Smooth muscle cell (in vitro differentiated cells): ENCODE measurements at regions not wholly inside any gene's neighbourhood (a gene's known extent, or its start where the extent isn't known, plus 50 kb on each side); places are given as distances from the start of the nearest gene placed in this dataset.

ENCODE experiments used
- DNase-seq: peaks from one replicate; lab custom pipeline; 2025; ENCODE audit not compliant: unreplicated experiment; lab: John Stamatoyannopoulos, UW
- H2AFZ ChIP-seq: fragments of 200-600 bp; sonication (generic); 2 replicates; pipeline ENCODE4 v1.6.0; 2016; ENCODE audit warnings: antibody characterized with exemption, low read depth, mild to moderate bottlenecking
- H3F3A ChIP-seq: fragments of 200-600 bp; sonication (generic); 2 replicates; pipeline ENCODE4 v1.6.0; 2017; ENCODE audit warnings: antibody characterized with exemption, low read depth
- H3K27ac ChIP-seq: fragments of 200-600 bp; sonication (generic); 2 replicates; pipeline ENCODE4 v1.5.1; 2016; ENCODE audit warnings: low read depth, mild to moderate bottlenecking
- H3K27me3 ChIP-seq: fragments of 200-600 bp; sonication (generic); 2 replicates; pipeline ENCODE4 v1.6.1; 2016; ENCODE audit warnings: low read depth, mild to moderate bottlenecking
- H3K36me3 ChIP-seq: fragments of 200-600 bp; sonication (generic); 2 replicates; pipeline ENCODE4 v1.5.1; 2016; ENCODE audit warnings: low read depth
- H3K4me1 ChIP-seq: fragments of 200-600 bp; sonication (generic); 2 replicates; pipeline ENCODE4 v1.5.1; 2016; ENCODE audit warnings: low read depth
- H3K4me2 ChIP-seq: fragments of 200-600 bp; sonication (generic); 2 replicates; pipeline ENCODE4 v1.6.0; 2016; ENCODE audit warnings: mild to moderate bottlenecking
- H3K4me3 ChIP-seq: fragments of 200-600 bp; sonication (generic); 2 replicates; pipeline ENCODE4 v1.5.1; 2016; ENCODE audit warnings: mild to moderate bottlenecking
- H3K79me2 ChIP-seq: fragments of 200-600 bp; sonication (generic); 2 replicates; pipeline ENCODE4 v1.6.0; 2016; ENCODE audit warnings: low read depth, mild to moderate bottlenecking
- H3K9ac ChIP-seq: fragments of 200-600 bp; sonication (generic); 2 replicates; pipeline ENCODE4 v1.6.0; 2016; ENCODE audit warnings: low read depth
- H3K9me3 ChIP-seq: fragments of 200-600 bp; sonication (generic); replicated peaks from 2 replicates; pipeline ENCODE4 v1.5.1; 2016; ENCODE audit warnings: low read depth
- H4K20me1 ChIP-seq: fragments of 200-600 bp; sonication (generic); 2 replicates; pipeline ENCODE4 v1.6.0; 2016; ENCODE audit warnings: low read depth
- WGBS: methylation state at CpG from one replicate; pipeline ENCODE4 v1.1.7; 2016; ENCODE audit warnings: low lambda C conversion rate; 5-methylcytosine and 5-hydroxymethylcytosine counted together
- TF ChIP-seq, protein P1 (sequence below): fragments of 200-600 bp; sonication (generic); IDR thresholded peaks from 2 replicates; pipeline ENCODE4 v1.5.1; 2017; ENCODE audit warnings: borderline replicate concordance, mild to moderate bottlenecking, antibody characterized with exemption; ENCODE audit not compliant: insufficient read depth, poor library complexity, severe bottlenecking

DNA sequence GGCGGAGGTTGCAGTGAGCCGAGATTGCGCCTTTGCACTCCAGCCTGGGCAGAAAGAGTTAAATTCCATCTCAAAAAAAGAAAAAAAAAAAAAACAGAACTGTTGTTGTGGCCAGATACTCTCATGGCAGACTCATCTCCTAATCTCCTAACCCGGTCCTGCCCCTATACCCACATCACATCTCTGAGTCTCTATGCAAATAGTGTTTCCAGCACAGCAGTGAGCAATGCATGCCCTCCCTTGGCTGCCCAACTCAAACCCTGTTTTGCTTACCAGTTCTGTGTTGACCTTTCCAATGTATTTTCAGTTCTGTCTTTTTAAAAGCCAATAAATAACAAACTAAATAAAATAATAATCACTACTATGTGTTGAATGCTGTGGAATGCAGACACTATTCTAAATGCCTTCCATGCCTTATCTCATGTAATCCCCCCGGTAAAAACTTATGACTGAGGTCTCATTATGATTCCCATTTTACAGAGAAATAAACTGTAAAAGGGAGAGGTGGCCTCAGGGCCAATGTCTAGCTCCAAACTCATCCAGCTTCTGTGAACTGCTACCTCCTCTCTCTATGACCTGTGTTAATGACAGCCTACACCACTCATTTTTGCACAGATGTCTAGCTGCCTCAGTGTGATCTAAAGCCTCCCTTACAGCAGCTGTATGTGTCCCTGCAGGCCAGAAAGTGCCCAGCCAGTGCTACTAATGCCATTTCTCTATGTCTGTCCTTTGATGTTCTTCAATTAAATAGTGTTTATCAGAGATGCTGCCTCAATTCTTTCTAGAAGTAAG lies 289.8 kb downstream of the HS3ST3B1 start:
- Histone ChIP-seq H3K27ac (no peak overlapping the region), H3K27me3 (no peaks in the 10 kb centered on the region), H3K4me2 (no peak overlapping the region), H3F3A (no peaks in the 10 kb centered on the region), H3K4me3 (no peak overlapping the region), H3K36me3 (no peaks in the 10 kb centered on the region), H3K9me3 (no peaks in the 10 kb centered on the region), H3K9ac (no peak overlapping the region), H2AFZ (no peak overlapping the region), H4K20me1 (no peaks in the 10 kb centered on the region), H3K4me1 (peaks cover 4% of the 10 kb centered on the region), H3K79me2 (no peaks in the 10 kb centered on the region)
- WGBS, result 71% methylated on average over 5 of the region's 5 CpGs
- TF ChIP-seq, protein P1, sequence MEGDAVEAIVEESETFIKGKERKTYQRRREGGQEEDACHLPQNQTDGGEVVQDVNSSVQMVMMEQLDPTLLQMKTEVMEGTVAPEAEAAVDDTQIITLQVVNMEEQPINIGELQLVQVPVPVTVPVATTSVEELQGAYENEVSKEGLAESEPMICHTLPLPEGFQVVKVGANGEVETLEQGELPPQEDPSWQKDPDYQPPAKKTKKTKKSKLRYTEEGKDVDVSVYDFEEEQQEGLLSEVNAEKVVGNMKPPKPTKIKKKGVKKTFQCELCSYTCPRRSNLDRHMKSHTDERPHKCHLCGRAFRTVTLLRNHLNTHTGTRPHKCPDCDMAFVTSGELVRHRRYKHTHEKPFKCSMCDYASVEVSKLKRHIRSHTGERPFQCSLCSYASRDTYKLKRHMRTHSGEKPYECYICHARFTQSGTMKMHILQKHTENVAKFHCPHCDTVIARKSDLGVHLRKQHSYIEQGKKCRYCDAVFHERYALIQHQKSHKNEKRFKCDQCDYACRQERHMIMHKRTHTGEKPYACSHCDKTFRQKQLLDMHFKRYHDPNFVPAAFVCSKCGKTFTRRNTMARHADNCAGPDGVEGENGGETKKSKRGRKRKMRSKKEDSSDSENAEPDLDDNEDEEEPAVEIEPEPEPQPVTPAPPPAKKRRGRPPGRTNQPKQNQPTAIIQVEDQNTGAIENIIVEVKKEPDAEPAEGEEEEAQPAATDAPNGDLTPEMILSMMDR, result no peak
- DNase-seq, result no peak

DNA sequence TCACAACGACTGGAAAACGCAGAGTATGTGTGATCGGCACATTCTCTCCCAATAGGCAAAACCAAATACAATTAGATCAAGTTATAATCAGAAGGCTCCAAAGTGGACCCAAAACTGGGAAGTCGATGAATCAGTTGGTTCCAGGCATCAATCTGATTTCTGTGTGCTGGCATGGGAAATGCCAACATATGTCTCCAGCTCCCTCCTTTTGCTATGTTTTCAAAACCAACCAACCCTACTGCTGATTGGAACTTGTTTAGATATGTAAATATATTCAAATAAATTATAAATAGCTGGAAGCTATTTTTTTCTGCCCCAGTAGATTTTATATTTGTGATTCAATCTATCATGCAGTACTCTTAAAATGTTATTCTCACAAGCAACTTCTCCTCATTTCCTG lies 284.2 kb downstream of the HS3ST3B1 start:
- Histone ChIP-seq H3K27me3 (no peaks in the 10 kb centered on the region), H3K79me2 (no peaks in the 10 kb centered on the region), H2AFZ (no peak overlapping the region), H3K9ac (no peak overlapping the region), H3K9me3 (no peaks in the 10 kb centered on the region), H3K4me2 (peak overlapping the region; percentile 12), H3F3A (no peaks in the 10 kb centered on the region), H3K4me3 (no peak overlapping the region), H4K20me1 (no peaks in the 10 kb centered on the region), H3K36me3 (no peaks in the 10 kb centered on the region), H3K27ac (no peak overlapping the region), H3K4me1 (no peaks in the 10 kb centered on the region)
- no peak for DNase-seq
- WGBS, result 88% methylated on average over 4 of the region's 4 CpGs
- TF ChIP-seq, protein P1, result no peak

DNA sequence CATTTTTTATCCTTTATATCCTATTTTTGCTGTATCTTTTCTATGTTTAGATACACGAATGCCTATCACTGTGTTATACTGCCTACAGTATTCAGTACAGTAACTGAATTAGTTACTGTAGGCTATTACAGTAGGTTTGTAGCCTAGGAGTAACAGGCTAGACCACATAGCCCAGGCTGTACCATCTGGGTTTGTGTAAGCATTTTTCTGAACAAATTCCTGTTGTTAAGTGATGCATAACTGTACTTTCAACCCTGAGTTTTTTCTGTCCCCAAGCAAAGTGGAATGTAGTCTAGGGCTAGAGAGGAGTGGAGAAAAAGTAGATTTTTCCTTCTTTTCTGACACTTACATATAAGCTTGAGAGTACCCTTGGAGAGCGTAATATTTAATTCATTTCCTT lies 282.1 kb downstream of the HS3ST3B1 start:
- H3K9ac ChIP-seq, result no peak overlapping the region
- no peak overlapping the region for H3K27ac ChIP-seq
- H3F3A ChIP-seq, result no peaks in the 10 kb centered on the region
- H3K79me2 ChIP-seq, result no peaks in the 10 kb centered on the region
- no peak overlapping the region for H2AFZ ChIP-seq
- no peaks in the 10 kb centered on the region for H3K36me3 ChIP-seq
- no peaks in the 10 kb centered on the region for H3K27me3 ChIP-seq
- H4K20me1 ChIP-seq, result no peaks in the 10 kb centered on the region
- DNase-seq, result no peak
- H3K4me1 ChIP-seq, result peaks cover 5% of the 10 kb centered on the region
- no peak overlapping the region for H3K4me2 ChIP-seq
- no peak overlapping the region for H3K4me3 ChIP-seq
- no peaks in the 10 kb centered on the region for H3K9me3 ChIP-seq
- WGBS, result 97% methylated on average over 2 of the region's 2 CpGs
- TF ChIP-seq, protein P1, result no peak

DNA sequence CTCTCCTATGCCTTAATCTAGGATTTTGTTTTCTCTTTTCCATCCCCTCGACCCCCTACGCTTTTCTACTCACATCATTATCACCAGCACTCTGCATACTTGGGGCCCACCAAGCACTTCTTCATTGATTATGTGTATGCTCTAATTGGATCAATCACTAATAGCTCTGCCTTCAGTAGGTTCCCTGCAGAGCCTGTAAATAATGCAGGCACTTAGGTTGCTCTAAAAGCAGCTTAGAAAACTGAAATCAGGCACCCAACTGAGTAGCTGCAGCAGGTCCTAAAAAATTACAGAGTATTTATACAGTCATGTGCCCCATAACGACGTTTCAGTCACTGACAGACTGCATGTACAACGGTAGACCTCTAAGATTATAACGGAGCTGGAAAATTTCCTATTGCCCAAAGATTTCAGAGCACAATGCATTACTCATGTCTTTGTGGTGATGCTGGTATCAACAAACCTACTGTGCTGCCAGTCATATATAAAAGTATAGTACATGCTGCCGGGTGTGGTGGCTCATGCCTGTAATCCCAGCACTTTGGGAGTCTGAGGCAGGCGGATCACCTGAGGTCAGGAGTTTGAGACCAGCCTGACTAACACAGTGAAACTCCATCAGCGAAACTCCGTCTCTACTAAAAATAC lies 280.4 kb downstream of the HS3ST3B1 start:
- DNase-seq, result no peak
- H3K4me1 ChIP-seq, result peaks cover 5% of the 10 kb centered on the region
- H3K9me3 ChIP-seq, result no peaks in the 10 kb centered on the region
- no peak overlapping the region for H2AFZ ChIP-seq
- TF ChIP-seq, protein P1, result no peak
- H3K27ac ChIP-seq, result no peak overlapping the region
- H3K27me3 ChIP-seq, result no peaks in the 10 kb centered on the region
- H3K79me2 ChIP-seq, result no peaks in the 10 kb centered on the region
- H4K20me1 ChIP-seq, result no peaks in the 10 kb centered on the region
- no peaks in the 10 kb centered on the region for H3K36me3 ChIP-seq
- 89% methylated on average over 10 of the region's 10 CpGs for WGBS
- no peaks in the 10 kb centered on the region for H3F3A ChIP-seq
- no peak overlapping the region for H3K9ac ChIP-seq
- no peak overlapping the region for H3K4me2 ChIP-seq
- no peak overlapping the region for H3K4me3 ChIP-seq
